ENCODE measurements at regions not wholly inside any gene's neighbourhood (a gene's known extent, or its start where the extent isn't known, plus 50 kb on each side); places are given as distances from the start of the nearest gene placed in this dataset.

GRCh38 chr3:103083848-103084631, 649.2 kb downstream of the ZPLD1 start:
- no peak for TF ChIP-seq CTCF (IDR thresholded peaks at IDR 0.05; ENCODE audit: control extremely low read depth in 1 of 3, insufficient read depth in 1 of 3, low read depth in 1 of 3, low read length in 3 of 3)
- no peak for TF ChIP-seq TEAD4 (IDR thresholded peaks at IDR 0.05; ENCODE audit: low read depth, low read length)
- no peak for TF ChIP-seq CBX8 (IDR thresholded peaks at IDR 0.05; ENCODE audit: borderline replicate concordance, low read depth, low read length)
- TF ChIP-seq POLR2AphosphoS5 (IDR thresholded peaks at IDR 0.05; ENCODE audit: low read depth, low read length): no peak
- no peak for TF ChIP-seq JUND (IDR thresholded peaks at IDR 0.05; ENCODE audit: low read length)
- TF ChIP-seq ATF2 (IDR thresholded peaks at IDR 0.05; ENCODE audit: low read length): no peak
- no peak for TF ChIP-seq POLR2A (IDR thresholded peaks at IDR 0.05; ENCODE audit: control extremely low read depth in 1 of 2, low read depth in 2 of 2, low read length in 2 of 2)
- TF ChIP-seq CHD1 (IDR thresholded peaks at IDR 0.05; ENCODE audit: low read depth, low read length): no peak
- no peak for TF ChIP-seq EZH2 (IDR thresholded peaks at IDR 0.05; ENCODE audit: low read depth, low read length, severe bottlenecking)
- no peak for TF ChIP-seq GABPA (IDR thresholded peaks at IDR 0.05; ENCODE audit: borderline replicate concordance, insufficient read depth, low read length)
